Activated CD4-positive, alpha-beta T cell treated with anti-CD3 and anti-CD28 coated beads for 36 hours (primary cell): ENCODE measurements at regions not wholly inside any gene's neighbourhood (a gene's known extent, or its start where the extent isn't known, plus 50 kb on each side); places are given as distances from the start of the nearest gene placed in this dataset.

ENCODE experiments used
- ATAC-seq: fragments of 200-7000 bp; cut with Tn5 transposase; one replicate; pipeline ENCODE4 v1.10.0; 2021; ENCODE audit warnings: mild to moderate bottlenecking, moderate library complexity
- CTCF ChIA-PET: fragments of 350-600 bp; sonication (Branson Sonifier 250); formaldehyde crosslinking; loops from one replicate; lab custom pipeline; 2021; ENCODE audit warnings: antibody characterized with exemption; lab: Charles Lee
- POLR2A ChIA-PET: fragments of 350-600 bp; sonication (Branson Sonifier 250); formaldehyde crosslinking; loops from one replicate; lab custom pipeline; 2021; ENCODE audit warnings: antibody characterized with exemption, inconsistent platforms; lab: Charles Lee
- DNase-seq: peaks from one replicate; pipeline ENCODE4 v3.0.0-alpha.2; 2020
- H3K27ac Mint-ChIP-seq: one replicate; pipeline ENCODE4 v1.8.0; 2021; ENCODE audit warnings: mixed read lengths
- H3K27me3 Mint-ChIP-seq: one replicate; pipeline ENCODE4 v1.8.0; 2021; ENCODE audit warnings: mixed read lengths
- H3K36me3 Mint-ChIP-seq: one replicate; pipeline ENCODE4 v1.8.0; 2021; ENCODE audit warnings: low read depth, mixed read lengths
- H3K4me1 Mint-ChIP-seq: one replicate; pipeline ENCODE4 v1.8.0; 2021; ENCODE audit warnings: mixed read lengths
- H3K4me3 Mint-ChIP-seq: one replicate; pipeline ENCODE4 v1.8.0; 2021; ENCODE audit warnings: mild to moderate bottlenecking, moderate library complexity, mixed read lengths
- H3K9me3 Mint-ChIP-seq: one replicate; pipeline ENCODE4 v1.8.0; 2021; ENCODE audit warnings: low read depth, mixed read lengths
- intact Hi-C, 2 experiments: fragments of 100-400 bp; cut with DNase I in 1 of 2; cut with micrococcal nuclease in 1 of 2; formaldehyde crosslinking; loops; one replicate each; pipeline versions ENCODE4 v1.14.2 to v1.15.1; 2022 to 2024; cut with DNase I, micrococcal nuclease

DNA sequence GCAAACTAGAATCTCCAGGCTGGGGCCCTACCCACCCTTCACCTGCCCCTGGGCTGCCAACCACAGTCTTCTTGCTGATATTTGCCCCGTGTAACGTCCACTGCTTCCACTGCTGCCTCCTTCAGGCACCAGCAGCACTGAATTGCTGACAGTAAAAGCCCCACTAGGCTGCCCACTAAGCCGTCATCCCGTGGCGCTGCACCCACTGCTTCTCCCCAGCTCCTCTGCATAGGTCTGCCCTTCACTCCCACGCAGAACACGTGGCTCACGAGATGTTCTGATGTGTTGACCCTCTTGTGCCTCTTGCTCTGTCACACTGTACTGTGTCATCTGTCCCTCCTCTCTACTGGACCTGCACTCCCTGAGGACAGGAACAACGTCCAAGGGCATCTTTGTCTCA lies 86.3 kb upstream of the HIVEP1 start:
- H3K9me3 Mint-ChIP-seq = no peaks in the 10 kb centered on the region
- H3K27ac Mint-ChIP-seq = no peak overlapping the region
- POLR2A ChIA-PET = no interaction called here

DNA sequence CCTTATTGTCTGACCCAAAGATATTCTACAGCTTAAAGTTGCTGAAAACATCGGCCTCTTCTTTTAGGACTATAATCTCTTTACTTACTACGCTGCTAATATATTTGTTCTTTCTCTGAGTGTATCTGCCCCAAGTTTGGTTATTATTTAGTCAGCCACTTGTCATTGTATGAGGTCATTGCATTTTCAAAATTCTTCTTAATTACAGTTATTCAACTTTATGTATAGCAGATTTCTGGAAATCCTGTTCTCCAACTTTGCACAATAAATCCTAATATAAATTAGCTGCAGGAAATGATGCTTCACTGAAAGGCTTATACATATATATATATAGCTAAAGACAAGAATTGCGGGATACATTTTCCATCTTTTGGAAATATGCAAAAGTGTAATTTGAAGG lies 88.5 kb upstream of the HIVEP1 start:
- POLR2A ChIA-PET = no interaction called here
- no peak for DNase-seq
- Mint-ChIP-seq H3K4me1 (no peaks in the 10 kb centered on the region), H3K4me3 (no peak overlapping the region), H3K27me3 (peaks cover 3% of the 10 kb centered on the region), H3K36me3 (no peaks in the 10 kb centered on the region), H3K27ac (no peak overlapping the region), H3K9me3 (no peaks in the 10 kb centered on the region)
- intact Hi-C loops = no loop called here
- CTCF ChIA-PET = no interaction called here
- ATAC-seq = no peak

More for the DNA sequence above, 86.3 kb upstream of the HIVEP1 start:
- Mint-ChIP-seq H3K27me3 (peaks cover 3% of the 10 kb centered on the region), H3K4me1 (no peaks in the 10 kb centered on the region), H3K36me3 (no peaks in the 10 kb centered on the region), H3K4me3 (no peak overlapping the region)
- DNase-seq = no peak
- intact Hi-C loops = no loop called here
- ATAC-seq = no peak
- CTCF ChIA-PET = no interaction called here

DNA sequence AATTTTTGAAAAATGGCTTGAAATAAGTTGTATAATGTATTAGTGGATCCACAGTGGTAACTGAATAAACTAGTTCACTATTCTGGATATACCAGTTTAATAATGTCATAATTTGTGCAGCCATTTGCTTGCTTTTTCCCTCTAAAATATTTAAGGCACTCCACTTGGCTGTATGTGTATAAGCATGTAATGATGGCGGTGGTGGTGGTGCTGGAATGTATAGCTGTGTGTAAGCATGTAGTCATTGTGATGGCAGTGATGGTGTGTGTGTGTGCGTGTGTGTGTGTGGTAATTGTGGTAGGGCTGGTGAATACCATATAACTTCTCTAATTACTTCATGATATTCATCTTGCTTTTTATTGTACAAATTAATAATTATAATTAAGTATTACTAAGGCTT lies 89.2 kb upstream of the HIVEP1 start:
- ChIA-PET CTCF (no interaction called here), POLR2A (no interaction called here)
- H3K27ac Mint-ChIP-seq = no peak overlapping the region
- ATAC-seq (no peak), DNase-seq (no peak)
- intact Hi-C loops = no loop called here
- H3K27me3 Mint-ChIP-seq = peaks cover 3% of the 10 kb centered on the region
- H3K36me3 Mint-ChIP-seq = no peaks in the 10 kb centered on the region
- no peaks in the 10 kb centered on the region for H3K4me1 Mint-ChIP-seq
- H3K9me3 Mint-ChIP-seq = no peaks in the 10 kb centered on the region
- H3K4me3 Mint-ChIP-seq = no peak overlapping the region

DNA sequence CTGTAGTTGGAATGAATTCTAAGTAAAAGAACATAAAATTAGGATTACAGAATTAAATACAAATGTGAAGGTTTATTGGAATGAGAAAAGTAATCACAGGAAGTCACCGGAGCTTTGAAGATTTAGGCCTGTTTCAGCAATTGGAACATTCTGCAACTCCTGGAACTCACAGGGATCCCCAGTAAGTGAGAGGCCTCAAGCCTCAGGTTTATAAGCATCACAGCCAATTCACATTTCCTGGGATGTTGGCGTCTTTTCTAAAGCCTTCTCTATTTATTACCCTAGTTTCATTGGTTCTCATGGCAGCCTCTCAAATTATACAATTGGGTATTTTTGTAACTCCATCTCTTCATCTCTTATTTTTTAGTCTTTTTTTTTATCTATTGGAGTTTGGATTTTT lies 90.4 kb upstream of the HIVEP1 start:
- DNase-seq (no peak), ATAC-seq (no peak)
- CTCF ChIA-PET = no interaction called here
- POLR2A ChIA-PET = no interaction called here
- H3K4me1 Mint-ChIP-seq = no peaks in the 10 kb centered on the region
- H3K27ac Mint-ChIP-seq = no peak overlapping the region
- no peaks in the 10 kb centered on the region for H3K36me3 Mint-ChIP-seq
- H3K9me3 Mint-ChIP-seq = no peaks in the 10 kb centered on the region
- peaks cover 3% of the 10 kb centered on the region for H3K27me3 Mint-ChIP-seq
- H3K4me3 Mint-ChIP-seq = no peak overlapping the region
- intact Hi-C loops = no loop called here

DNA sequence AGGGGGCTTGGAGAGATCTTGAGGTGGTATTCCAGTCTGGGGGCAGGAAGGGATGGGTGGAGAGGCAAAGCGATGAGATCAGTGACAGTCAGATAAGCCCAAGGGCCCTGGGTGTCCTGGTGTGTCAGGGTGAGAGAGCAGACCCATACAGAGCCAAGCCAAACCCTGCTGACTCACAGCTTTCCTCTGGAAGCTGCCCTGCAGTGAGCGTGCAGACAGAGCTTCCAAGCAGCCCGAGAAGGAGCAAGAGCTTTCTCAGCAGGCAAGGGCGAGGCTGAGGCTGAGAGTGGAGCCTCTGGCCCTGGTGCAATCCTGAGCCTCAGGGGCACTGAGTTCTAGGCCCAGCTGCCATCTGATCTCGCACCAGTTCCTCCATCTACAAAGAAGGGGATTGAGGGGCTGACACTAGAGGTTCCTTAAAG lies 91.1 kb upstream of the HIVEP1 start:
- peaks cover 3% of the 10 kb centered on the region for H3K27me3 Mint-ChIP-seq
- DNase-seq = no peak
- no peaks in the 10 kb centered on the region for H3K4me1 Mint-ChIP-seq
- no peaks in the 10 kb centered on the region for H3K9me3 Mint-ChIP-seq
- intact Hi-C loops = no loop called here
- H3K27ac Mint-ChIP-seq = no peak overlapping the region
- H3K4me3 Mint-ChIP-seq = no peak overlapping the region
- no peaks in the 10 kb centered on the region for H3K36me3 Mint-ChIP-seq
- ChIA-PET POLR2A (interaction anchor here (1.0 kb wide), 1 partner anchor 22 kb away, joined by 4 read pairs; no protein-coding TSS in a partner anchor), CTCF (no interaction called here)
- ATAC-seq = no peak

DNA sequence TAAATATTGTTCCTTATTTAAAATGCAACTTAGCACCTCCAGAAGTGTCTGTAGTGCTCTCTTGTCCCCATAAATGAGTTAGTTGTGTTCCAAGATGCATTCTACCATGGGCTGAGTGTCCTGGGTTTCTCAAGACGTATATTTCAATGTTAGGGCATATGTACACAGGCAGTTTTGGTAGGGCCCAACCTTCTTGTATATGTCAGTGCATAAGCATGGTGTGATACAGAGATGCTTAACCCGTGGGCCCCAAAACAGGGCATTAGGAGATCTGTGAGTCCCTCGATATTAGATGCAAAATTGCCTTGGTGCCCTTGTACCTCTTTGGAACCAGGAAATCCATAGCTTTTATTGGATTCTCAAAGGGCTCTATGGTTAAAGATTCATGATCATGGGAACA lies 91.5 kb upstream of the HIVEP1 start:
- H3K4me1 Mint-ChIP-seq = no peaks in the 10 kb centered on the region
- POLR2A ChIA-PET = interaction anchor here (1.0 kb wide), 1 partner anchor 22 kb away, joined by 4 read pairs; no protein-coding TSS in a partner anchor

DNA sequence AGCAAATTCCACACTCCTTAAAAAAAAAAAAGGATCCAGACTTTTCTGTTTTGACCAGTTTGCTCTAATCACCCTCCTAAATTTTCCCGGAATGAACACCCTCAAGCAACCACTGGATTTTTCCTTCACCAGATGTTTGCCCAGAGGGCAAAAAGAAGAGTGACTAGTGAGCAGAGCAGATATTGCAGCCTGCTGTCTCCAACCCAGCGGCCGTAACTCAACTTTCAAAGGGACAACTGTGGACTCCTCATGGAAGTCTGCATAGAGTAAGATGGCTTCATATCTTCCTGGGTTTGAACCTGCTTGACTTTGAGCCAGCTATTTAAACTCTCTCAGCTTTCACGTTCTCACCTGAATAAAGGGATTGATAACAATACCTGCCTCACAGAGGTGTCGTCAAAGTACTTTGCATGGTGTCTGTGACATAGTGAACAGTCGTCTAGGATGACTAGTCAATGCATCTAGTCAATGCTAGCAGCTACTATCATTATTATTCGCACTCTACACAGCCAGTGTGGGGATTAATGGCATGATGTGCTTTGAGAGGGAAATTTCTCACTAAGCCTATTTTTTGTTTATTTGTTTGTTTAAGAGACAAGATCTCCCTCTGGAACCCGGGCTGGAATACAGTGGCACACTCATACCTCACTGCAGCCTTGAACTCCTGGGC lies 92.2 kb upstream of the HIVEP1 start:
- CTCF ChIA-PET = interaction anchor here (0.6 kb wide), 2 partner anchors 156 to 1239 kb away, joined by 3 read pairs; no protein-coding TSS in a partner anchor
- POLR2A ChIA-PET = interaction anchor here (1.0 kb wide), 1 partner anchor 23 kb away, joined by 4 read pairs; no protein-coding TSS in a partner anchor
- no peaks in the 10 kb centered on the region for H3K4me1 Mint-ChIP-seq
- H3K4me3 Mint-ChIP-seq = no peak overlapping the region
- no peaks in the 10 kb centered on the region for H3K36me3 Mint-ChIP-seq
- ATAC-seq = peak; percentile 30
- H3K27me3 Mint-ChIP-seq = no peaks in the 10 kb centered on the region
- H3K27ac Mint-ChIP-seq = no peak overlapping the region
- intact Hi-C loops = no loop called here
- H3K9me3 Mint-ChIP-seq = no peaks in the 10 kb centered on the region
- DNase-seq = no peak

More for the DNA sequence above, 91.5 kb upstream of the HIVEP1 start:
- no peaks in the 10 kb centered on the region for H3K27me3 Mint-ChIP-seq
- CTCF ChIA-PET = no interaction called here
- no peak overlapping the region for H3K4me3 Mint-ChIP-seq
- intact Hi-C loops = no loop called here
- no peaks in the 10 kb centered on the region for H3K9me3 Mint-ChIP-seq
- ATAC-seq (no peak), DNase-seq (no peak)
- H3K27ac Mint-ChIP-seq = no peak overlapping the region
- no peaks in the 10 kb centered on the region for H3K36me3 Mint-ChIP-seq

DNA sequence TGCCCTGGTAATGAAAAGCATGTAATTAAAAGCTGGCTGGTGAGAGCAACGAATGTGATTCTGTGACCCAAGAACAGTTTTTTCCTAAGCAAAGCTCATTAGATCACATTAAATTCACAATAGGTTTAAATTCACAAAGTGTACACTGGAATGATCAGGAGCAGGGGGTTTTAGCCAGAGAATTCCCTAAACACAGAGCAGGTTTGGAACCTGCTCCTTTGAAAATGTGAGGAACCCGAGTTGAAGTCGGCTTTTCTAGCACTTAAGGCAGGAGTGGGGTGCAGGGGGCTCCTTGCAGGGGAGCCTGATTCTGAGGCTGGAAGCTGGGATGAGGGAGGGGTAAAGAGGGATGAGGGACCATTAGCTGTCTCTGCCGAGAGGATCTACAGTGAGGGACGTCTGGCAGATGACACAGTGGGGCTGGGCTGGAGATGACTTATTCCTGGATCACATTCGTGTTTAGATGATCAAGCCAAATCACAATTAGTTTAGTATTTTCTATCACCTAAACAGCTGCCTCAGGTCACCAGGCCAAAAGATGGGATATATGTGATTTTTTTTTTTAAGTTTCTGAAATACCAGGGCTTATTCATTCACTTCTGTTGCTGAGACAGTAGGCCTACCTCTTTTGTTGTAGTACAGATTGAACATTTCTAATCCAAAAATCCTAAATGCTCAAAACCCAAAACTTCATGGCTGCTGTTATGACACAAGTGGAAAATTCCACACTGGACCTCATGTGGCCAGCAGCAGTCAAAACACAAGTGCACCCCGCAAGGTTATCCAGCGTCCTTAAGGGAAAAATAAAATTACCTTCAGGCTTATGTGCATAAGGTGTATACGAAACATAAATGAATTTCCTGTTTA lies 93.1 kb upstream of the HIVEP1 start:
- no peak overlapping the region for H3K4me3 Mint-ChIP-seq
- H3K9me3 Mint-ChIP-seq = no peaks in the 10 kb centered on the region
- ChIA-PET POLR2A (no interaction called here), CTCF (interaction anchor here (0.8 kb wide), 1 partner anchor 207 kb away, joined by 5 read pairs; no protein-coding TSS in a partner anchor)
- ATAC-seq = no peak
- H3K27ac Mint-ChIP-seq = no peak overlapping the region
- H3K36me3 Mint-ChIP-seq = no peaks in the 10 kb centered on the region
- DNase-seq = no peak
- intact Hi-C loops = no loop called here
- no peaks in the 10 kb centered on the region for H3K4me1 Mint-ChIP-seq
- no peaks in the 10 kb centered on the region for H3K27me3 Mint-ChIP-seq

DNA sequence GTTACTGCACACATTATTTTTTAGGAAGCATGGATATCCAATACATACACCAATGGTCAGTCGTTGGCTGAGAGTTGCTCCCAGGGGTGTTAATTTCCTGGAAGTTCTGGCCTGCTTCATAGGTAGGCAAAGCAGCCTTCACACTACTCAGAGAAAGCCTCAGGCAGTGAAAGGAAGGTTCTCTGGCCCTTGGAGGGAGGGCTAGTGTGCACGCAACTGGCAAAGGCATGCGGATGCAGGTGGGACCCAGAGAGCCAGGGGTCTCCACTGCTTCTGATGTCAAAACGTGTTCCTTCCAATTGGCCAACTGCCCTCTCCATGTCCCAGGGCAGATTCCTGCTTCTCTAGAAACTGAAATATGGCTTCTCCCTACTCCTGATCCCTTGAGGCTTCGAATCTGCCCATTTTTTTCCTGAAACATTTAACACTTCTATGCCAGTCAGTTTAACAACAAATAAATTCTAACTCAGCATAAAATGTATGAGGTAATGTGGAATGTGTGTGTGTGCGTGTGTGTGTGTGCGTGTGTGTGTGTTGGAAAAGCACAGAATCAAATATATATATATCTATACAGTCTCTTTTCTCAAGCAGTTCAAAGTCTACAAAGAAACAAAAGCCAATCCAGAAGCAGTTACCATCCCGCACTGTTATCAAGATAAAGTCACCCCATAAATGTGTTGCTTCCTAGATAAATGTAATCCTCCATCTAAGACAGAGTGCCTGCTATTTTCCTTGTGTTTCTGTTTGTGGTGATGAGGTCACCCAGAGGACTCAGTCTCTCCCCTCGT lies 94.0 kb upstream of the HIVEP1 start:
- Mint-ChIP-seq H3K27ac (no peak overlapping the region), H3K4me3 (no peak overlapping the region), H3K36me3 (no peaks in the 10 kb centered on the region), H3K4me1 (peaks cover 6% of the 10 kb centered on the region), H3K27me3 (no peaks in the 10 kb centered on the region), H3K9me3 (no peaks in the 10 kb centered on the region)
- POLR2A ChIA-PET = no interaction called here
- CTCF ChIA-PET = interaction anchor here (0.7 to 0.8 kb wide), 2 partner anchors 22 to 206 kb away, joined by 4 to 5 read pairs; no protein-coding TSS in a partner anchor
- intact Hi-C loops = no loop called here
- ATAC-seq (no peak), DNase-seq (no peak)

DNA sequence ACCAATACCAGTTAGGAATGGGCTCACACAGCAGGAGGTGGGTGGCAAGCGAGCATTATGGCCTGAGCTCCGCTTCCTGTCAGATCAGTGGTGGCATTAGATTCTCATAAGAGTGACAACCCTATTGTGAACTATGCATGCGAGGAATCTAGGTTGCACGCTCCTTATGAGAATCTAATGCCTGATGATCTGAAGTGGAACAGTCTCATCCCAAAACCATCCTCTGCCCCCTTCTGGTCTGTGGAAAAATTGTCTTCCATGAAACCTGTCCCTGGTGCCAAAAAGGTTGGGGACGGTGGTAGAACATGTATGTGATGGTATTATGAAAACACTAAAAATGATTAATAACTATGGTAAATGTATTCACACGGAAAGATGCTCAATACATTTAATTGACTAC lies 99.7 kb upstream of the HIVEP1 start:
- Mint-ChIP-seq H3K4me1 (peaks cover 11% of the 10 kb centered on the region), H3K9me3 (peaks cover 2% of the 10 kb centered on the region), H3K27ac (no peak overlapping the region), H3K27me3 (no peaks in the 10 kb centered on the region), H3K4me3 (no peak overlapping the region), H3K36me3 (no peaks in the 10 kb centered on the region)
- DNase-seq = no peak
- ChIA-PET POLR2A (no interaction called here), CTCF (interaction anchor here (1.0 to 1.3 kb wide), 2 partner anchors 25 to 215 kb away, joined by 3 to 4 read pairs; no protein-coding TSS in a partner anchor)
- no peak for ATAC-seq
- intact Hi-C loops = loop anchor here (1.0 to 5.0 kb wide), 3 partner anchors 200 to 256 kb away; no protein-coding TSS in a partner anchor

DNA sequence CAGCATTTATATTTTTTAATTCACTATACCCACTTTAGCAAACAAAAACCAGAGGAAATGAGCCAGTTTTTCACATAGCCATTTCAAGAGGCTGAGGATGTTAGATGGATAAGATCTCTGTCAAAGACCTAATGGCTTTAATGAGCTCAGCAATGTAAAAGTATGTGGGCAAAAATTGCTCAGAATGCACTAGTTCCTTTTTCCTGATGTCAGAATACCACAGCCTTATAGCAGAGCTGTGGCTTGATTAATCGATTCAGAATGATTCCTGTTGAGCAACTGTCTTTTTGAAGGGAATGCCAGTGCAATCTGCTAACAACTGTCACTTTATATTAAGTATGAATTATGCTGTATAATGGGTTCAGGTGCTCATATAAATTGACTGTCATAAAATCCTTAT lies 100.6 kb upstream of the HIVEP1 start:
- POLR2A ChIA-PET = no interaction called here
- Mint-ChIP-seq H3K9me3 (peaks cover 2% of the 10 kb centered on the region), H3K4me3 (no peak overlapping the region), H3K27me3 (no peaks in the 10 kb centered on the region), H3K36me3 (no peaks in the 10 kb centered on the region), H3K4me1 (peaks cover 11% of the 10 kb centered on the region), H3K27ac (no peak overlapping the region)
- DNase-seq (no peak), ATAC-seq (no peak)
- CTCF ChIA-PET = interaction anchor here (0.7 to 1.0 kb wide), 3 partner anchors 26 to 256 kb away, joined by 3 read pairs; no protein-coding TSS in a partner anchor
- intact Hi-C loops = loop anchor here in 1 of 2 experiments (5.0 kb wide), 1 partner anchor 199 kb away; no protein-coding TSS in a partner anchor
